K562 (cell line): ENCODE measurements at regions not wholly inside any gene's neighbourhood (a gene's known extent, or its start where the extent isn't known, plus 50 kb on each side); places are given as distances from the start of the nearest gene placed in this dataset.

Experiments
- CHD1 ChIP-seq: fragments of 200-600 bp; sonication (generic); IDR thresholded peaks from one replicate; pipeline ENCODE4 v1.6.1; 2012; ENCODE audit warnings: mild to moderate bottlenecking, moderate library complexity, low read length, inconsistent platforms
- EGR1 ChIP-seq: fragments of 450-650 bp; conservative IDR thresholded peaks from 2 replicates; pipeline ENCODE4 v1.6.1; 2017; ENCODE audit warnings: mild to moderate bottlenecking
- EZH2 ChIP-seq: IDR thresholded peaks from 2 replicates; pipeline ENCODE4 v1.6.1; 2012; ENCODE audit warnings: low read depth, mild to moderate bottlenecking, inconsistent platforms, low read length, borderline replicate concordance
- MEIS2 ChIP-seq: fragments of 450-650 bp; IDR thresholded peaks from 2 replicates; pipeline ENCODE4 v1.6.1; 2014; ENCODE audit warnings: mild to moderate bottlenecking; ENCODE audit not compliant: partially characterized antibody
- POLR2A ChIP-seq: fragments of 450-650 bp; conservative IDR thresholded peaks from 2 replicates; pipeline ENCODE4 v1.6.1; 2016
- SMARCE1 ChIP-seq: fragments of 450-650 bp; IDR thresholded peaks from 2 replicates; pipeline ENCODE4 v1.7.1; 2016; ENCODE audit warnings: mild to moderate bottlenecking
- ZNF232 ChIP-seq: sonication (generic); formaldehyde crosslinking; IDR thresholded peaks from 2 replicates; pipeline ENCODE4 v1.8.0; 2022; ENCODE audit warnings: mild to moderate bottlenecking, missing genetic modification reagents
- TF ChIP-seq, protein P1 (sequence below), 3 experiments: IDR thresholded peaks in 2 of 3; conservative IDR thresholded peaks in 1 of 3; 2 replicates each; pipeline ENCODE4 v1.5.1; 2011 to 2012; ENCODE audit warnings: low read length in 3 of 3, mild to moderate bottlenecking in 3 of 3, control low read depth in 2 of 3, improper control_type of control experiment in 1 of 3, inconsistent platforms in 1 of 3, low read depth in 1 of 3, mixed read lengths in 1 of 3, moderate library complexity in 1 of 3; ENCODE audit not compliant: insufficient read depth in 2 of 3

DNA sequence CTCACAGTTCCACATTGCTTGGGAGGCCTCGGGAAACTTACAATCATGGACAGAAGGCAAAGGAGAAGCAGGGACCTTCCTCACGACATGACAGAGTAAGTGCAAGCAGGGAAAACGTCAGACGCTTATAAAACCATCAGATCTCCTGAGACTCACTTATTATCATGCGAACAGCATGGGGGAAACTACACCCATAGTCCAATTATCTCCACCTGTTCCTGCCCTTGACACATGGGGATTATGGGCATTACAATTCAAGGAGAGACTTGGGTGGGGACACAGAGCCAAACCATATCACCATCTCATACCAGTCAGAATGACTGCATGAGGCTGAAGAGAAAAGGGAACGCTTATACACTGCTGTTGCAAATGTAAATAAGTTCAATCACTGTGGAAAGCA, 1066.9 kb upstream of the PCDH7 start:
- TF ChIP-seq POLR2A: no peak
- no peak for TF ChIP-seq ZNF232
- TF ChIP-seq, protein P1, sequence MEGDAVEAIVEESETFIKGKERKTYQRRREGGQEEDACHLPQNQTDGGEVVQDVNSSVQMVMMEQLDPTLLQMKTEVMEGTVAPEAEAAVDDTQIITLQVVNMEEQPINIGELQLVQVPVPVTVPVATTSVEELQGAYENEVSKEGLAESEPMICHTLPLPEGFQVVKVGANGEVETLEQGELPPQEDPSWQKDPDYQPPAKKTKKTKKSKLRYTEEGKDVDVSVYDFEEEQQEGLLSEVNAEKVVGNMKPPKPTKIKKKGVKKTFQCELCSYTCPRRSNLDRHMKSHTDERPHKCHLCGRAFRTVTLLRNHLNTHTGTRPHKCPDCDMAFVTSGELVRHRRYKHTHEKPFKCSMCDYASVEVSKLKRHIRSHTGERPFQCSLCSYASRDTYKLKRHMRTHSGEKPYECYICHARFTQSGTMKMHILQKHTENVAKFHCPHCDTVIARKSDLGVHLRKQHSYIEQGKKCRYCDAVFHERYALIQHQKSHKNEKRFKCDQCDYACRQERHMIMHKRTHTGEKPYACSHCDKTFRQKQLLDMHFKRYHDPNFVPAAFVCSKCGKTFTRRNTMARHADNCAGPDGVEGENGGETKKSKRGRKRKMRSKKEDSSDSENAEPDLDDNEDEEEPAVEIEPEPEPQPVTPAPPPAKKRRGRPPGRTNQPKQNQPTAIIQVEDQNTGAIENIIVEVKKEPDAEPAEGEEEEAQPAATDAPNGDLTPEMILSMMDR (IDR thresholded peaks at IDR 0.05 in 2 of 3, conservative IDR thresholded peaks at IDR 0.05 in 1 of 3; ENCODE audit: insufficient read depth in 2 of 3, low read depth in 1 of 3, low read length in 3 of 3): no peak
- no peak for TF ChIP-seq EZH2
- TF ChIP-seq EGR1: no peak
- no peak for TF ChIP-seq SMARCE1
- TF ChIP-seq MEIS2: no peak
- no peak for TF ChIP-seq CHD1
